NCI-H748 (cell line): ENCODE measurements at regions not wholly inside any gene's neighbourhood (a gene's known extent, or its start where the extent isn't known, plus 50 kb on each side); places are given as distances from the start of the nearest gene placed in this dataset.

Experiments
- DNase-seq: peaks from one replicate; lab custom pipeline; 2025; ENCODE audit not compliant: unreplicated experiment; lab: John Stamatoyannopoulos, UW

- no peak for DNase-seq
These were observed 73.6 kb upstream of the SMIM36 start for GRCh38 chr17:55584861-55585260.

- no peak for DNase-seq
These were observed 72.9 kb upstream of the SMIM36 start for GRCh38 chr17:55584055-55584685.

- no peak for DNase-seq
These were observed 71.6 kb upstream of the SMIM36 start for GRCh38 chr17:55582897-55583296.

GRCh38 chr17:55580596-55581133 lies 69.4 kb upstream of the SMIM36 start:
- no peak for DNase-seq

- DNase-seq = no peak
These were observed 66.4 kb upstream of the SMIM36 start for GRCh38 chr17:55577687-55578086.

GRCh38 chr17:55576996-55577586 lies 65.8 kb upstream of the SMIM36 start:
- no peak for DNase-seq

- DNase-seq = no peak
These were observed 65.2 kb upstream of the SMIM36 start for GRCh38 chr17:55576237-55576995.

GRCh38 chr17:55575058-55575636 lies 63.9 kb upstream of the SMIM36 start:
- DNase-seq = no peak

- DNase-seq = no peak
These were observed 61.3 kb upstream of the SMIM36 start for GRCh38 chr17:55572599-55572998.

GRCh38 chr17:55572139-55572538 lies 60.9 kb upstream of the SMIM36 start:
- no peak for DNase-seq

- no peak for DNase-seq
These were observed 59.8 kb upstream of the SMIM36 start for GRCh38 chr17:55571095-55571494.

- DNase-seq = no peak
These were observed 59.1 kb upstream of the SMIM36 start for GRCh38 chr17:55570391-55570790.

GRCh38 chr17:55567240-55568214 lies 56.3 kb upstream of the SMIM36 start:
- no peak for DNase-seq

GRCh38 chr17:55564081-55564480 lies 52.8 kb upstream of the SMIM36 start:
- DNase-seq = no peak

GRCh38 chr17:55563363-55563762 lies 52.1 kb upstream of the SMIM36 start:
- DNase-seq = no peak

- DNase-seq = no peak
These were observed 50.8 kb upstream of the SMIM36 start for GRCh38 chr17:55561973-55562495.

GRCh38 chr17:55561316-55561972 lies 50.2 kb upstream of the SMIM36 start:
- DNase-seq = no peak
